Testis (tissue), 2 donors: ENCODE measurements at regions not wholly inside any gene's neighbourhood (a gene's known extent, or its start where the extent isn't known, plus 50 kb on each side); places are given as distances from the start of the nearest gene placed in this dataset.

ENCODE experiments used
- DNase-seq: peaks from one replicate; pipeline ENCODE4 v3.0.0-alpha.2; 2019
- H3K27ac ChIP-seq, 2 donors: fragments of 200-600 bp; sonication (generic); one replicate each; pipeline ENCODE4 v1.5.1; 2019
- H3K27me3 ChIP-seq: fragments of 200-600 bp; sonication (generic); one replicate; pipeline ENCODE4 v1.5.1; 2019
- H3K36me3 ChIP-seq: fragments of 200-600 bp; sonication (generic); one replicate; pipeline ENCODE4 v1.5.1; 2017; ENCODE audit warnings: low read depth; ENCODE audit errors: missing control alignments
- H3K4me1 ChIP-seq: fragments of 200-600 bp; sonication (generic); one replicate; pipeline ENCODE4 v1.5.1; 2019
- H3K4me3 ChIP-seq, 2 donors: fragments of 200-600 bp; sonication (generic); one replicate each; pipeline ENCODE4 v1.5.1; 2017 to 2019
- H3K9me3 ChIP-seq: fragments of 200-600 bp; sonication (generic); one replicate; pipeline ENCODE4 v1.5.1; 2017
- CTCF ChIP-seq, 3 experiments: fragments of 450-650 bp in 2 of 3; fragments of 200-600 bp in 1 of 3; sonication (generic) in 1 of 3; IDR thresholded peaks; one replicate each; pipeline ENCODE4 v1.5.1; 2016 to 2019; ENCODE audit warnings: antibody characterized with exemption in 3 of 3, mild to moderate bottlenecking in 2 of 3, moderate library complexity in 1 of 3
- POLR2A ChIP-seq: fragments of 450-650 bp; IDR thresholded peaks from one replicate; pipeline ENCODE4 v1.6.1; 2017; ENCODE audit warnings: antibody characterized with exemption, mild to moderate bottlenecking, moderate library complexity
- WGBS, 2 donors: methylation state at CpG; one replicate each; pipeline ENCODE4 v1.1.5; 2018; 5-methylcytosine and 5-hydroxymethylcytosine counted together
- intact Hi-C: fragments of 100-400 bp; cut with DNase I; formaldehyde crosslinking; loops from one replicate; pipeline ENCODE4 v1.15.1; 2023; ENCODE audit warnings: low total_unique reads

GRCh38 chr1:214777364-214777763 lies 174.4 kb downstream of the CENPF start:
- H3K4me1 ChIP-seq, result no peaks in the 10 kb centered on the region
- H3K4me3 ChIP-seq, result no peak overlapping the region
- DNase-seq, result no peak
- intact Hi-C loops, result no loop called here
- TF ChIP-seq POLR2A (no peak), CTCF (IDR thresholded peaks at IDR 0.05) (no peak)
- no peaks in the 10 kb centered on the region for H3K36me3 ChIP-seq
- H3K27me3 ChIP-seq, result no peaks in the 10 kb centered on the region
- 90 to 94% methylated on average over 3 of the region's 3 CpGs for WGBS, 2 donors
- H3K27ac ChIP-seq, result no peak overlapping the region
- H3K9me3 ChIP-seq, result no peaks in the 10 kb centered on the region

- DNase-seq, result no peak
- Histone ChIP-seq H3K4me1 (no peaks in the 10 kb centered on the region), H3K27me3 (no peaks in the 10 kb centered on the region), H3K27ac (no peak overlapping the region), H3K36me3 (no peaks in the 10 kb centered on the region), H3K9me3 (no peaks in the 10 kb centered on the region), H3K4me3 (no peak overlapping the region)
- intact Hi-C loops, result no loop called here
- TF ChIP-seq CTCF (IDR thresholded peaks at IDR 0.05) (no peak), POLR2A (no peak)
- WGBS, 2 donors, result 29 to 30% methylated on average over 1 of the region's 1 CpG
These were observed 189.0 kb downstream of the CENPF start for GRCh38 chr1:214791961-214792360.

- intact Hi-C loops, result no loop called here
- TF ChIP-seq POLR2A (no peak), CTCF (IDR thresholded peaks at IDR 0.05) (no peak)
- Histone ChIP-seq H3K4me3 (no peak overlapping the region), H3K27ac (no peak overlapping the region), H3K9me3 (no peaks in the 10 kb centered on the region), H3K27me3 (no peaks in the 10 kb centered on the region), H3K4me1 (no peaks in the 10 kb centered on the region), H3K36me3 (no peaks in the 10 kb centered on the region)
- DNase-seq, result no peak
- 69 to 71% methylated on average over 6 of the region's 6 CpGs for WGBS, 2 donors
These were observed 189.7 kb downstream of the CENPF start for GRCh38 chr1:214792527-214793186.

GRCh38 chr1:214793708-214794107 lies 190.7 kb downstream of the CENPF start:
- no peak overlapping the region for H3K27ac ChIP-seq
- no peaks in the 10 kb centered on the region for H3K27me3 ChIP-seq
- DNase-seq, result no peak
- no peaks in the 10 kb centered on the region for H3K9me3 ChIP-seq
- no peaks in the 10 kb centered on the region for H3K36me3 ChIP-seq
- no peak for TF ChIP-seq CTCF (IDR thresholded peaks at IDR 0.05)
- no peak for TF ChIP-seq POLR2A
- H3K4me3 ChIP-seq, result no peak overlapping the region
- WGBS, 2 donors, result 89 to 92% methylated on average over 2 of the region's 2 CpGs
- H3K4me1 ChIP-seq, result no peaks in the 10 kb centered on the region
- intact Hi-C loops, result no loop called here

GRCh38 chr1:214801191-214801590 lies 198.2 kb downstream of the CENPF start:
- intact Hi-C loops, result no loop called here
- no peak for DNase-seq
- H3K4me1 ChIP-seq, result no peaks in the 10 kb centered on the region
- no peaks in the 10 kb centered on the region for H3K36me3 ChIP-seq
- no peaks in the 10 kb centered on the region for H3K27me3 ChIP-seq
- H3K4me3 ChIP-seq, result no peak overlapping the region
- 79 to 86% methylated on average over 1 of the region's 1 CpG for WGBS, 2 donors
- no peaks in the 10 kb centered on the region for H3K9me3 ChIP-seq
- H3K27ac ChIP-seq, result no peak overlapping the region
- TF ChIP-seq POLR2A (no peak), CTCF (IDR thresholded peaks at IDR 0.05) (no peak)
